ENCODE measurements at regions not wholly inside any gene's neighbourhood (a gene's known extent, or its start where the extent isn't known, plus 50 kb on each side); places are given as distances from the start of the nearest gene placed in this dataset.
"Not testable (repeated sequence)": the region's sequence is repeated elsewhere in the genome, so short reads cannot be mapped to it uniquely, and the experiment has no call there.

DNA sequence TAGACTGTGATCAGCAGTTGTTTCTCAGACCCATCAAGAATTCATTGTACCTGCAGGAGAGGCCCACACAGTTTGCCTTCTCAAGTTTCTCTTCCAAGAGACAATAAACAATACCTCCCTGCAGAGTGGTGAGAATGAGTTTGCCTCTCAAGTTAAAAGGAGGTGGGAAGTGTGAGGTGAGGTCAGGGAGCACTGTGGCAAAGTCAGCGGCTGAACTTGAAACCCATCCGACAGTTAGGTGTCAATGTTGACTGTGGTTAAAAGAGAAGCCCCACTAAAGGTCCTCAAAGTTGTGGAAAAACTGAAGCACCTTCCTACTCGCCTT, 72.9 kb upstream of the TSC22D1 start:
- no peak overlapping the region for H3K27ac ChIP-seq
- TF ChIP-seq, protein P1, sequence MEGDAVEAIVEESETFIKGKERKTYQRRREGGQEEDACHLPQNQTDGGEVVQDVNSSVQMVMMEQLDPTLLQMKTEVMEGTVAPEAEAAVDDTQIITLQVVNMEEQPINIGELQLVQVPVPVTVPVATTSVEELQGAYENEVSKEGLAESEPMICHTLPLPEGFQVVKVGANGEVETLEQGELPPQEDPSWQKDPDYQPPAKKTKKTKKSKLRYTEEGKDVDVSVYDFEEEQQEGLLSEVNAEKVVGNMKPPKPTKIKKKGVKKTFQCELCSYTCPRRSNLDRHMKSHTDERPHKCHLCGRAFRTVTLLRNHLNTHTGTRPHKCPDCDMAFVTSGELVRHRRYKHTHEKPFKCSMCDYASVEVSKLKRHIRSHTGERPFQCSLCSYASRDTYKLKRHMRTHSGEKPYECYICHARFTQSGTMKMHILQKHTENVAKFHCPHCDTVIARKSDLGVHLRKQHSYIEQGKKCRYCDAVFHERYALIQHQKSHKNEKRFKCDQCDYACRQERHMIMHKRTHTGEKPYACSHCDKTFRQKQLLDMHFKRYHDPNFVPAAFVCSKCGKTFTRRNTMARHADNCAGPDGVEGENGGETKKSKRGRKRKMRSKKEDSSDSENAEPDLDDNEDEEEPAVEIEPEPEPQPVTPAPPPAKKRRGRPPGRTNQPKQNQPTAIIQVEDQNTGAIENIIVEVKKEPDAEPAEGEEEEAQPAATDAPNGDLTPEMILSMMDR (conservative IDR thresholded peaks at IDR 0.05), result no peak
- TF ChIP-seq ZFX (IDR thresholded peaks at IDR 0.05), result no peak

DNA sequence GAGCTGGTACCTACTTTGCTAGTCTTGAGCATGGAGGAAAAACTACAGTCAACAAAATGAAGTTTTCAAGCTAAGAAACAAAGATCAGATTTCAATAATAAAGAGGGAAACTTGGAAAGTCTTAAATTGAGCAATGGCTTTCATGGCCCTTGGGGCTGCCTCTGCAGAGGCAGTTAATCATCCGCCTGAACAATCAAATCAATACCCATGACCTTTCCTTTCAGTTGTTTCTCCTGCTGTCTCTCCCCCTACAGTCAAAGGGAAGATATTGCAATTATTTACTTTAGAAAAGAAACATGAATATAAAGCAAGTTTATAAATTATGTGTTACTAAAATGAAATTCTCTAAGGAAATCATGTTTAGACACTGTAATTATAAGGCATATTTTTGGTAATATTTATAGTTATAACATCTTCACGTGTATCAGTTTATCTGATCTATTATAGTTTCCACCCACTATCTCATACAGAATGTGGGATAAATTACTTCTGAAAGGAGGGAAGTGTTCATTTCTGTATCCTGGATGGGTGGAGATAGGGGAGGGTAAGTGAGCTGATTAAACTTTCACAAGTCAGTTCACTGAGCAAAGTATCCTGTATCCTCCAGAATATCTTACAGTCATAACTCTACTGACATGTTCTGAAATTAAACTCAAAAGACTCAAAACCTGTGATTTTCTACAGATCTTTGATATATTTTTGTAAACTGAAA, 72.4 kb upstream of the TSC22D1 start:
- no peak for TF ChIP-seq ZFX (IDR thresholded peaks at IDR 0.05)
- TF ChIP-seq, protein P1 (conservative IDR thresholded peaks at IDR 0.05), result peak; percentile 49
- H3K27ac ChIP-seq, result no peak overlapping the region

DNA sequence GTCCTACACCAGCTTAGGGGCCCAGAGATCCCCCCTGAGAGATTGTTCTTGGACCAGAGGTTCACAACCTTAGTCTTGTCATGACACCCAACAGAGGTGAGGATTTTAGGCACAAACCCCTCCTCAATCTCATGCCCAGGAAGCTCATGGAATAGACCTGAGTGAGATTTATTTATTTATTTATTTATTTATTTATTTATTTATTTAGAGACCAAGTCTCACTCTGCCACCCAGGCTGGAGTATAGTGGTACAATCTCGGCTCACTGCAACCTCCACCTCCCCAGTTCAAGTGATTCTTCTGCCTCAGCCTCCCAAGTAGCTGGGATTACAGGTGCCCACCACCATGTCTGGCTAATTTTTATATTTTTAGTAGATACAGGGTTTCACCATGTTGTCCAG, 71.4 kb upstream of the TSC22D1 start:
- not testable (repeated sequence) for H3K27ac ChIP-seq

DNA sequence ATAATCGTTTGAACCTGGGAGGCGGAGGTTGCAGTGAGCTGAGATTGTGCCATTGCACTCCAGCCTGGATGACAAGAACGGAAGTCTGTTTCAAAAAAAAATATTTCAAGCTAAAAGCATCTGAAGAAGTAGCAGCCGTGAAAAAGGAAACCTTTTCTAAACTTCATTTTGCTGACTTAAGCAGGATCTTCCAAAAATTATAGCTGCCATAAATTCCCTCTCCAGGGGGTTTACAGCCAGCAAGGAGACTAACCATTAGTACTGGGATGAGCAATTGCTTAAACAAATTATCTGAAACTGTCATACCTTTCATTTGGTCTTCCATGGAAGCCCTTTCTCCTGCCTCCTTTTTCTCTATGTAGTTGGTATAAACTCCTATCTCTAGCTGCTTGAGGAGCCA, 69.9 kb upstream of the TSC22D1 start:
- no peak overlapping the region for H3K27ac ChIP-seq
- TF ChIP-seq, protein P1 (conservative IDR thresholded peaks at IDR 0.05), result no peak
- TF ChIP-seq ZFX (IDR thresholded peaks at IDR 0.05), result no peak

DNA sequence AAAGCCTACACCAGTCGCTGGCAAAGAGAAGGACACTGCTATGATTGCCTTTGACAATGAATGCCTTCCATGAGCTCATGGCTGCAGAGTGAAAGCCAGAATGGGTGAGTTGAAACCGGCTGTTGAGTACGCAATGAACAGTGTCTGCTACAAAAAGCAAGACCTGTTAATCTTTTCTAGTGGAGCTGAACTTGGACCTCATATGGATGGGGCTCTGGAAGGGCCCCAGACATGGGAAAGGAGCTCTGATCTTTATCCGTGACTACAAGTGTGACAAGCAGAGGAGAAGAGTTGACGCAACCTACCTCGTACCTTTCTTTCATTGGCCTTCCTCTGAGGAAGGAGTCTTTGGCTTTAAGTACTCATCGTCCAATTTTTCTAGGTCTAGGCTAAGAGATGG, 67.1 kb upstream of the TSC22D1 start:
- no peak for TF ChIP-seq ZFX (IDR thresholded peaks at IDR 0.05)
- TF ChIP-seq, protein P1 (conservative IDR thresholded peaks at IDR 0.05), result no peak
- H3K27ac ChIP-seq, result no peak overlapping the region

DNA sequence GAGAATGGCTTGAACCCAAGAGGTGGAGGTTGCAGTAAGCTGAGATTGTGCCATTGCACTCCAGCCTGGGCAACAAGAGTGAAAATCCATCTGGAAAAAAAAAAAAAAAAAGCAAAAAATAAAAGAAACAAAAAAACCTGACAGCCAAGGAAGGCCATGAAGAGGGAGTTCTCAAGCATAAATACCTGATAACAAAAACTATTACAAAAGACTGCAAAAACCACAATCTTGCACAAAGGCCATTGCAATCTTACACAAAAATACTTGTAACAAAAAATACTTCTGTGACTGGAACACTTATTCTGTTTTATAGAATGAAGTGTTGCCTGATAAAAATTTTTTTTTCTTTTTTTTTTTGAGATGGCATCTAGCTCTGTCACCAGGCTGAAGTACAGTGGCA, 61.5 kb upstream of the TSC22D1 start:
- TF ChIP-seq, protein P1 (conservative IDR thresholded peaks at IDR 0.05), result no peak
- no peak for TF ChIP-seq ZFX (IDR thresholded peaks at IDR 0.05)
- no peak overlapping the region for H3K27ac ChIP-seq

DNA sequence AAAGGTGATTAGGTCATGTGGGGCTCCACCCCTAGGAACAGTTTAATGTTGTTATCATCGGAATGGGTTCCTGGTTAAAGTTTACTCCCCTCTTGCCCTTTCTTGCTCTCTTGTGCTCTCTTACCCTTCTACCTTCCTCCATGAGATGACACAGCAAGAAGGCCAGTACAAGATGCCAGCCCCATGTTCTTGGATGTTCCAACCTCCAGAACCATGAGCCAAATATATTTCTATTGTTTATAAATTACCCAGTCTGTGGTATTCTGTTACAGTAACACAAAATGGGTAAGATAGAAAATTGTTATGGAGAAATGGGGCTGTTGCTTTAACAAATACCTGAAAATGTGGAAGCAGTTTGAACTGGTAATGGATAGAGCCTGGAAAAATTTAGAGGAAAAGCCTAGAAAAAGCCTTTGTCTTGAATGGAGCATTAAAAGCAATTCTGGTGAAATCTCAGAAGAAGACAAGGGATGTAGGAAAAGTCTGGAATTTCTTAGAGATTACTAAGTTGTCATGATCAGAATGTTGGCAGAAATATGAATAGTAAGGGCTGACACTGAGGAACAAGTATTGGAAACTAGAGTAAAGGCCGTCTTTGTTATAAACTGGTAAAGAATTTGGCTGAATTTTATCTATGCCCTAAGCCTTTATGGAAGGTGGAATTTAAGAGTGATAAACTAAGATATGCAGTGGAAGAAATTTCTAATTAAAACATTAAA, 53.5 kb upstream of the TSC22D1 start:
- TF ChIP-seq, protein P1 (conservative IDR thresholded peaks at IDR 0.05), result no peak
- H3K27ac ChIP-seq, result no peak overlapping the region

DNA sequence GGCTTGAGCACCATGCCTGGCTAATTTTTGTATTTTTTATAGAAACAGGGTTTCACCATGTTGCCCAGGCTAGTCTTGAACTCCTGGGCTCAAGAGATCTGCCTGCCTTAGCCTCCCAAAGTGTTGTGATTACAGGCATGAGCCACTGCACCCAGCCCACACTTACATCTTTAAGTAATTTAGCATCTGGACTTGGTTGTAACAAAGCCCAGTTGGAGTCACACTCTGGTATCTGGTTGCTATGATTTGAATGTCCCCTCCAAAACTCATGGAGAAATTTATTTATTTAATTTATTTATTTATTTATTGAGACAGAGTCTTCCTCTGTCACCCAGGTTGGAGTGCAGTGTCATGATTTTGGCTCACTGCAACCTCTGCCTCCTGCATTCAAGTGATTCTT, 52.7 kb upstream of the TSC22D1 start:
- H3K27ac ChIP-seq, result not testable (repeated sequence)
